Calu3 (cell line): ENCODE measurements at regions not wholly inside any gene's neighbourhood (a gene's known extent, or its start where the extent isn't known, plus 50 kb on each side); places are given as distances from the start of the nearest gene placed in this dataset.

Source experiments
- BruUV-seq: library from RNA; stranded (reverse); fragments of 400-500 nt; replicated peaks from 2 replicates; lab custom pipeline; 2021; lab: Mats Ljungman, UMichigan
- CTCF ChIA-PET: fragments of 300-600 bp; sonication (Branson Sonifier 250); formaldehyde crosslinking; loops from one replicate; lab custom pipeline; 2022; ENCODE audit warnings: antibody characterized with exemption; lab: Charles Lee
- DNase-seq: peaks from one replicate; pipeline ENCODE4 v3.0.0; 2022
- H3K27ac Mint-ChIP-seq: one replicate; pipeline ENCODE4 v1.8.0; 2022; ENCODE audit warnings: mixed read lengths; ENCODE audit not compliant: unreplicated experiment
- H3K27me3 Mint-ChIP-seq: one replicate; pipeline ENCODE4 v1.8.0; 2022; ENCODE audit warnings: mixed read lengths; ENCODE audit not compliant: unreplicated experiment
- H3K36me3 Mint-ChIP-seq: one replicate; pipeline ENCODE4 v1.8.0; 2022; ENCODE audit warnings: mild to moderate bottlenecking, moderate library complexity, mixed read lengths; ENCODE audit not compliant: insufficient read depth, unreplicated experiment
- H3K4me1 Mint-ChIP-seq: one replicate; pipeline ENCODE4 v1.8.0; 2022; ENCODE audit warnings: mild to moderate bottlenecking, low read depth, mixed read lengths; ENCODE audit not compliant: unreplicated experiment
- H3K4me3 Mint-ChIP-seq: one replicate; pipeline ENCODE4 v1.8.0; 2022; ENCODE audit warnings: mild to moderate bottlenecking, low read depth, moderate library complexity, mixed read lengths; ENCODE audit not compliant: unreplicated experiment
- H3K9me3 Mint-ChIP-seq: one replicate; pipeline ENCODE4 v1.8.0; 2022; ENCODE audit warnings: low read depth, mixed read lengths; ENCODE audit not compliant: unreplicated experiment
- intact Hi-C: fragments of 100-400 bp; cut with micrococcal nuclease; formaldehyde crosslinking; loops from one replicate; pipeline ENCODE4 v1.10.0; 2022; ENCODE audit not compliant: unreplicated experiment
- TF ChIP-seq, protein P1 (sequence below): fragments of 200-600 bp; IDR thresholded peaks from one replicate; pipeline ENCODE4 v1.8.0; 2022; ENCODE audit warnings: antibody characterized with exemption; ENCODE audit not compliant: unreplicated experiment

DNA sequence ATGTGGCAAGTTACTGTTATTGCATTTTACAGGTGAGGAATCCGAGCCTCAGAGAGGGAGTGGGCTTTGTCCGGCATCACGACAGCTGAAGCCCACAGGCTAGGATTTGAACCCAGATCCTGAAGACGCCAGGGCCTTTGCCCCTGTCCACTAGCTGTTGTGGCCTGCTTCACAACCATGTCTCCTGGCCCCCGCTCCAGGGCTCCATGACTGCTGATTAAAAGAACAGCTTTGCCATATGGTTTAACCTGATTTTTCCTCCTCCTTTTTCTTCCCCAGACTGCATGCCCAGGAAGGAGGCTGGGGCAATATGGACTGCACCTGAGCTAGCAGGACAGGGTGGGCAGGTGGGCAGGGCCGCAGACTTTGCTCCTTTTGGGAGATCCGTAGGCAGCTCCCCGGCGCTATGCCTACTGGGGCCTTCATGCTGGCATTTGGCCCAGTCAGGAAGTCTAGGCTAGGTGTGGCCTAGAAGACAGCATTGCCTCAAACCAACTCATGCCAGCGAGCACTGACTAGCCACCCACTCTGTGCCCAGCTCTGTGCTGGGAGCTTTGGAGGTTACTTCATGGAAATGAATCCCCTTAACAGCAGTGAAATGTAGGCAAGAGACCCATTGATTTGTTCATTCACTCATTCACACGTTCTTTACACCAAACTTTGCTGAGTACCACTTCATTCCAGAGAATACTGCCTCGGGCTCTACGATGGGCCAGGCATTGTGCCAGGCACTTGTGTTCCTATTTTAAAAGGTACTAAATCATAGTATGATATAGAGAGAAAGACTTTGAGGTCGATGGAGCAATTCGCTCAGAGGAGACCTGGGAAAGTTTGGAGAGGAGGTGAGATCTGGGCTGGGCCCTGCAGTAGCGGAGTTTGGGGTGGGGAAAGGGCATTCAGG is 94.3 kb upstream of the CPEB4 start:
- no peaks in the 10 kb centered on the region for H3K9me3 Mint-ChIP-seq
- no peaks in the 10 kb centered on the region for H3K27me3 Mint-ChIP-seq
- H3K27ac Mint-ChIP-seq, result peak overlapping the region; percentile 37
- CTCF ChIA-PET, result interaction anchor here (0.7 kb wide), 2 partner anchors 27 to 31 kb away, joined by 4 to 5 read pairs; no protein-coding TSS in a partner anchor
- H3K4me3 Mint-ChIP-seq, result no peak overlapping the region
- peaks cover 58% of the 10 kb centered on the region for H3K4me1 Mint-ChIP-seq
- intact Hi-C loops, result no loop called here
- TF ChIP-seq, protein P1, sequence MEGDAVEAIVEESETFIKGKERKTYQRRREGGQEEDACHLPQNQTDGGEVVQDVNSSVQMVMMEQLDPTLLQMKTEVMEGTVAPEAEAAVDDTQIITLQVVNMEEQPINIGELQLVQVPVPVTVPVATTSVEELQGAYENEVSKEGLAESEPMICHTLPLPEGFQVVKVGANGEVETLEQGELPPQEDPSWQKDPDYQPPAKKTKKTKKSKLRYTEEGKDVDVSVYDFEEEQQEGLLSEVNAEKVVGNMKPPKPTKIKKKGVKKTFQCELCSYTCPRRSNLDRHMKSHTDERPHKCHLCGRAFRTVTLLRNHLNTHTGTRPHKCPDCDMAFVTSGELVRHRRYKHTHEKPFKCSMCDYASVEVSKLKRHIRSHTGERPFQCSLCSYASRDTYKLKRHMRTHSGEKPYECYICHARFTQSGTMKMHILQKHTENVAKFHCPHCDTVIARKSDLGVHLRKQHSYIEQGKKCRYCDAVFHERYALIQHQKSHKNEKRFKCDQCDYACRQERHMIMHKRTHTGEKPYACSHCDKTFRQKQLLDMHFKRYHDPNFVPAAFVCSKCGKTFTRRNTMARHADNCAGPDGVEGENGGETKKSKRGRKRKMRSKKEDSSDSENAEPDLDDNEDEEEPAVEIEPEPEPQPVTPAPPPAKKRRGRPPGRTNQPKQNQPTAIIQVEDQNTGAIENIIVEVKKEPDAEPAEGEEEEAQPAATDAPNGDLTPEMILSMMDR, result no peak
- peak; percentile 60 for DNase-seq
- no peaks in the 10 kb centered on the region for H3K36me3 Mint-ChIP-seq
- no TSS peak for BruUV-seq

DNA sequence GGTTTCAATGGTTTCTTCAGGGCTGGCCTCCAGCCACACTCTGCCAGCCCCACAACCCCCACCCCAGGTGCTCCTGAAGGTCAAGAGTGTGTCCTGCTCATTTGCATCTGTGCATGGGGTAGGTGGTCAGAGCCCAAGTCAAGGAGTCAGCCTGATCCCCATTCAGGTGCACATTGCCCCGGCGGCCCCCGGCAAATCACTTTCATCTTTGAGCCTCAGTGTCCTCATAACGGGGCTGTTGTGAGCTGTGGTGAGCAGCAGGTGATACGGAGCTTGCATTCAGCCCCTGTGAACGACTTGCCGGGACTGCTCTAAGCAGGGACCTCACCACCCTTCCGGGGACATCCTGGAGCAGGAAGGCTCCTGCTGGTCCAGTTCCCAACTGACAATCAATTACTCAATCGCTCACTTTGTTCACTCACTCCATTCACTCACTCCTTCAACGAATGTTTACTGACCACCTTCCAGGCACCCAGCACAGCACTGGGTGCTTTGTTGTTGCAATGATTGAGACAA is 93.2 kb upstream of the CPEB4 start:
- peaks cover 47% of the 10 kb centered on the region for H3K4me1 Mint-ChIP-seq
- CTCF ChIA-PET, result interaction anchor here (1.1 kb wide), 1 partner anchor 30 kb away, joined by 4 read pairs; no protein-coding TSS in a partner anchor
- H3K4me3 Mint-ChIP-seq, result no peak overlapping the region

DNA sequence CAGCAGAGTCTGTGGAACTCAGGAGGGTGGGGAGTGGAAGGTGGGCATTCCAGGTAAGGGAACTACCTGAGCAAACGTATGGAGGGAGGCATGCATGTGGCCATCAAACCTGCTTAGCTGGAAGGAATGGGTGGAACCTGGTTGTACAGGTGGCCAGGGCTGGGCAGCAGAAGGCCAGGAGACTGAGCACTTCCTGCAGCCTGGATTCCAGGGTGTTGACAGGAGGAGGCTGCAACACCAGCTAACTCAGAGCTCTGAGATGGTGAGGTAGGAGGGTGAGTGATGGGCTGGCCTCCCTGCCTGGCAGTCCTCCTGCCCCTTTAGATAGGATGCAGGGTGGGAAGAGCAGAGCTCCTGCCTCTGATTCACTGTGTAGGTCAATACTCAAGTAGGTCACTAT is 92.5 kb upstream of the CPEB4 start:
- Mint-ChIP-seq H3K4me1 (peaks cover 45% of the 10 kb centered on the region), H3K36me3 (no peaks in the 10 kb centered on the region), H3K27ac (no peak overlapping the region), H3K4me3 (no peak overlapping the region), H3K27me3 (no peaks in the 10 kb centered on the region), H3K9me3 (no peaks in the 10 kb centered on the region)
- intact Hi-C loops, result no loop called here
- TF ChIP-seq, protein P1, result no peak
- DNase-seq, result peak; percentile 60
- BruUV-seq, result no TSS peak
- CTCF ChIA-PET, result interaction anchor here (1.0 to 1.1 kb wide), 3 partner anchors 27 to 31 kb away, joined by 3 to 4 read pairs (median 3); no protein-coding TSS in a partner anchor

More for the DNA sequence above, 93.2 kb upstream of the CPEB4 start:
- TF ChIP-seq, protein P1, result no peak
- Mint-ChIP-seq H3K27me3 (no peaks in the 10 kb centered on the region), H3K9me3 (no peaks in the 10 kb centered on the region), H3K36me3 (no peaks in the 10 kb centered on the region), H3K27ac (no peak overlapping the region)
- DNase-seq, result no peak
- BruUV-seq, result no TSS peak
- intact Hi-C loops, result no loop called here

DNA sequence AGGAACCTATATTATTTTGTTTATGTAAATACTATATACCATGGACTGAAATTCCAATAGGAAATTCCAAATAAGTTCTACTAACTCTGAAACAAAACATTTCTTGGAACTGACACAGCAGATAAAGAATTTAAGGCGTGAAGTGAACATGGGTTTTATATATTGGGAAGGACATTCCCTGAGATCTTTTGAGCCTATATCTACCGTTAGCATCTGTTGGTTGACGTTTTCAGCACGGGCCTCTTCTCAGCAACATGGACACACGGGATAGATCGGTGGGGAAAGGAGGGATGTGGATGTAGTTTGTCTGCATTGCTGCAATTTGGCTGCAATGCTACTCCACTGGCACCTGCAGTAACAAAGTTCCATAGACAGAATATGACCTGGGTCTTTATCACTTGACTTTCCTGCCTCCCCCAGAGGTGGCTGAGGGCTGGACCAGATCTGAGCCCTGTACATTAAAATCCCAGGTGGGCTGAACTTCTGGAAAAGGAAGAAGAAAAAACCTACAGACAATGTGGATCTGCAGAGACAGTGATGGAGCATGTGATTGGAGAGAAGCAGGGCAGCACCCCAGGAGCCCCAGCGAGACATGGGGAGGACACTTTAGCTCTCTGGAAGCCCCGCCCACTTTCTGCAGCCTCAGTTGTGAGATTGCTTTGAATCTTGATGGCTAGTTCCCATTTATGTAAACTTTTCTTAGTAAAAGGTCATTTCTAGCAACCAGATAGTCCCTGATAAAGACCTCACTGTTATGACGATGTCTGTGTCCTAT is 91.2 kb upstream of the CPEB4 start:
- Mint-ChIP-seq H3K27ac (no peak overlapping the region), H3K9me3 (no peaks in the 10 kb centered on the region)

More for the DNA sequence above, 91.2 kb upstream of the CPEB4 start:
- TF ChIP-seq, protein P1, result no peak
- Mint-ChIP-seq H3K4me1 (peaks cover 43% of the 10 kb centered on the region), H3K27me3 (no peaks in the 10 kb centered on the region), H3K4me3 (no peak overlapping the region), H3K36me3 (no peaks in the 10 kb centered on the region)
- CTCF ChIA-PET, result interaction anchor here (1.0 to 1.1 kb wide), 2 partner anchors 25 to 27 kb away, joined by 3 read pairs; no protein-coding TSS in a partner anchor
- BruUV-seq, result no TSS peak
- intact Hi-C loops, result no loop called here
- no peak for DNase-seq
